ENCODE measurements at regions not wholly inside any gene's neighbourhood (a gene's known extent, or its start where the extent isn't known, plus 50 kb on each side); places are given as distances from the start of the nearest gene placed in this dataset.

DNA sequence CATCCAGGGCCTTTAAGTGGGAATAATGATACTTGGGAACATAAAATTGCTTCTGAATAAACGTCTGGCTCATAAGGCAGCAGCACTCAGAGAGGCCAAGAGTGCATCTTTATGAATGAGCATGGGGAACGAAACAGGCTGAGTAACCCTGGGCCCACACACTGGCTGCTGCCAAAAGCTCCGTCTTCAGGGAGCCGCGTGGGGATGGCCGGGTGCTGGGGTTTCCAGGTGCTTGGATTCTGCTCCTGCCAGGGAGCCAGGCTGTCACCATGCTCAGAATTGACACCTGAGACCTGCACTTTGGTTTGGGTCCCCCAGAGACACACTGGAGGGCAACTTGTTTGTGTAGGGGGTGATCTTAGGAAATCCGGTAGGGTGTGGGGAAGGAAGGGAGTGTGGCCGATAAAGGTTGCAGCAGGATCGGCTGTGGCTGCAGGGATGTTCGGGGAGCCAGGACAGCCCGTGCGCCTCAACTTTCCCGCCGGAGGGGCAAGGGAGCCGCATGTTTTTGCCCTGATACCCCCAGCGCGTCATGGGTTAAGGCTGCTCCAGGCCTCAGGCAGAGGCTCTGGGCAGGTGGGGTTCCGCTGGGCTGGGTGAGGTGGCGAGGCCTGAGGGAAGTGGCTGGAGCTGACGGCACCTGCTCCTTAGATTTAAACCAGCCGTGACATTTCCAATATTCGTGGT is 101.8 kb downstream of the YTHDF1 start:
- TF ChIP-seq, protein P1, sequence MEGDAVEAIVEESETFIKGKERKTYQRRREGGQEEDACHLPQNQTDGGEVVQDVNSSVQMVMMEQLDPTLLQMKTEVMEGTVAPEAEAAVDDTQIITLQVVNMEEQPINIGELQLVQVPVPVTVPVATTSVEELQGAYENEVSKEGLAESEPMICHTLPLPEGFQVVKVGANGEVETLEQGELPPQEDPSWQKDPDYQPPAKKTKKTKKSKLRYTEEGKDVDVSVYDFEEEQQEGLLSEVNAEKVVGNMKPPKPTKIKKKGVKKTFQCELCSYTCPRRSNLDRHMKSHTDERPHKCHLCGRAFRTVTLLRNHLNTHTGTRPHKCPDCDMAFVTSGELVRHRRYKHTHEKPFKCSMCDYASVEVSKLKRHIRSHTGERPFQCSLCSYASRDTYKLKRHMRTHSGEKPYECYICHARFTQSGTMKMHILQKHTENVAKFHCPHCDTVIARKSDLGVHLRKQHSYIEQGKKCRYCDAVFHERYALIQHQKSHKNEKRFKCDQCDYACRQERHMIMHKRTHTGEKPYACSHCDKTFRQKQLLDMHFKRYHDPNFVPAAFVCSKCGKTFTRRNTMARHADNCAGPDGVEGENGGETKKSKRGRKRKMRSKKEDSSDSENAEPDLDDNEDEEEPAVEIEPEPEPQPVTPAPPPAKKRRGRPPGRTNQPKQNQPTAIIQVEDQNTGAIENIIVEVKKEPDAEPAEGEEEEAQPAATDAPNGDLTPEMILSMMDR (conservative IDR thresholded peaks at IDR 0.05) = no peak
- TF ChIP-seq ZFX (IDR thresholded peaks at IDR 0.05) = no peak

Data from C4-2B (cell line).